GM12878 (cell line): ENCODE measurements at regions not wholly inside any gene's neighbourhood (a gene's known extent, or its start where the extent isn't known, plus 50 kb on each side); places are given as distances from the start of the nearest gene placed in this dataset.

Source experiments
- CTCF ChIP-seq, 3 experiments: IDR thresholded peaks in 2 of 3; conservative IDR thresholded peaks in 1 of 3; 2 replicates each; pipeline ENCODE4 v1.5.1; 2011; ENCODE audit warnings: low read depth in 3 of 3, low read length in 3 of 3, mild to moderate bottlenecking in 3 of 3, control low read depth in 2 of 3, moderate library complexity in 2 of 3, inconsistent platforms in 1 of 3, mixed read lengths in 1 of 3; ENCODE audit not compliant: control insufficient read depth in 2 of 3, insufficient read depth in 1 of 3; ENCODE audit errors: extremely low read depth in 1 of 3
- ZNF274 ChIP-seq: IDR thresholded peaks from one replicate; pipeline ENCODE4 v1.8.0; 2011; ENCODE audit not compliant: insufficient read length, insufficient read depth

- TF ChIP-seq ZNF274 = no peak
- TF ChIP-seq CTCF (IDR thresholded peaks at IDR 0.05 in 2 of 3, conservative IDR thresholded peaks at IDR 0.05 in 1 of 3; ENCODE audit: control insufficient read depth in 2 of 3, extremely low read depth in 1 of 3, insufficient read depth in 1 of 3, low read depth in 3 of 3, low read length in 3 of 3) = no peak
These were observed 92.8 kb upstream of the ARHGAP42 start for GRCh38 chr11:100594320-100594719.
